Osteoblast (primary cell): ENCODE measurements at regions not wholly inside any gene's neighbourhood (a gene's known extent, or its start where the extent isn't known, plus 50 kb on each side); places are given as distances from the start of the nearest gene placed in this dataset.

Experiments
- DNase-seq: peaks from one replicate; pipeline ENCODE4 v3.0.0; 2011; ENCODE audit warnings: low spot score, mixed read lengths; ENCODE audit not compliant: insufficient read length; ENCODE audit errors: missing footprints
- H2AFZ ChIP-seq: 2 replicates; pipeline ENCODE4 v1.6.0; 2011; ENCODE audit warnings: mild to moderate bottlenecking, low read length
- H3K27ac ChIP-seq: 2 replicates; pipeline ENCODE4 v1.5.1; 2011; ENCODE audit warnings: mild to moderate bottlenecking, low read depth, low read length, moderate library complexity
- H3K27me3 ChIP-seq: 2 replicates; pipeline ENCODE4 v1.6.0; 2012; ENCODE audit warnings: mild to moderate bottlenecking, control low read depth, inconsistent platforms, low read length, moderate library complexity; ENCODE audit not compliant: insufficient read depth
- H3K36me3 ChIP-seq: 2 replicates; pipeline ENCODE4 v1.5.1; 2011; ENCODE audit warnings: mild to moderate bottlenecking, low read length, control low read depth, moderate library complexity; ENCODE audit not compliant: insufficient read depth
- H3K4me1 ChIP-seq: 2 replicates; pipeline ENCODE4 v1.5.1; 2011; ENCODE audit warnings: mild to moderate bottlenecking, low read length, control low read depth, moderate library complexity; ENCODE audit not compliant: insufficient read depth
- H3K4me2 ChIP-seq: 2 replicates; pipeline ENCODE4 v1.6.0; 2011; ENCODE audit warnings: mild to moderate bottlenecking, low read length; ENCODE audit not compliant: insufficient read depth
- H3K4me3 ChIP-seq: fragments of 200-600 bp; sonication (generic); 3 replicates; pipeline ENCODE4 v1.5.1; 2012; ENCODE audit warnings: mild to moderate bottlenecking, low read length, inconsistent platforms; ENCODE audit not compliant: insufficient read depth
- H3K79me2 ChIP-seq: 2 replicates; pipeline ENCODE4 v1.6.0; 2012; ENCODE audit warnings: mild to moderate bottlenecking, low read length, control low read depth, inconsistent platforms; ENCODE audit not compliant: insufficient read depth
- H3K9me3 ChIP-seq: 2 replicates; pipeline ENCODE4 v1.5.1; 2011; ENCODE audit warnings: low read depth, low read length, control low read depth
- H4K20me1 ChIP-seq: 2 replicates; pipeline ENCODE4 v1.6.0; 2012; ENCODE audit warnings: mild to moderate bottlenecking, low read length, control low read depth; ENCODE audit not compliant: insufficient read depth
- CTCF ChIP-seq: IDR thresholded peaks from 2 replicates; pipeline ENCODE4 v1.5.1; 2011; ENCODE audit warnings: mild to moderate bottlenecking, low read depth, low read length, moderate library complexity; ENCODE audit errors: extremely low read depth

DNA sequence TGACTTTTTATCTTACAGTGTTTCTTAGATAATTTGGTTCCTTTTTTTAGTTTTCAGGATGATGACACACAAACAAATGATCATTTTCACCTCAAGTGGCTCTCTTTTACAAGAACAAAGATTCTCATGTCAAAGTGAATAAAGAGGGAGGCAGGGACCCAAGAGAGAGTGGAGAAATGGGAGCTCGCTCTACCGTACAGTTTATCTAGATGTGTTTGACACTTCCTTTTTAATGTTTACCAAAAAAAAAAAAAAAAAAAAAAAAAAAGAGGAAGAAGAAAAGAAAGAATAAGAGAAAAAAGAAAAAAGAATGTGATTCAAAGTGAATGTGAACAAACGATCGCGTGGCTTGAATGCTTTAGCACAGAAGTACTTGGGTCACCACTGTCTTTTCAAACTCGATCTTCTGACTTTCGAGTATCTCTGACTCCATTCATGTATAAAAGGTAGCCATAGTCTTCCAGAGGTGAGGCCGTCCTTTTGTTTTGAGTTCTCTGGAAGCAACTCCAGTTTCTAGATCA lies 75.6 kb upstream of the GRXCR1 start:
- TF ChIP-seq CTCF = no peak
- Histone ChIP-seq H3K4me1 (no peaks in the 10 kb centered on the region), H4K20me1 (no peaks in the 10 kb centered on the region), H3K79me2 (no peaks in the 10 kb centered on the region), H3K9me3 (no peaks in the 10 kb centered on the region), H3K4me3 (no peak overlapping the region), H2AFZ (no peak overlapping the region), H3K27me3 (no peaks in the 10 kb centered on the region), H3K27ac (no peak overlapping the region), H3K4me2 (no peak overlapping the region), H3K36me3 (no peaks in the 10 kb centered on the region)
- no peak for DNase-seq

DNA sequence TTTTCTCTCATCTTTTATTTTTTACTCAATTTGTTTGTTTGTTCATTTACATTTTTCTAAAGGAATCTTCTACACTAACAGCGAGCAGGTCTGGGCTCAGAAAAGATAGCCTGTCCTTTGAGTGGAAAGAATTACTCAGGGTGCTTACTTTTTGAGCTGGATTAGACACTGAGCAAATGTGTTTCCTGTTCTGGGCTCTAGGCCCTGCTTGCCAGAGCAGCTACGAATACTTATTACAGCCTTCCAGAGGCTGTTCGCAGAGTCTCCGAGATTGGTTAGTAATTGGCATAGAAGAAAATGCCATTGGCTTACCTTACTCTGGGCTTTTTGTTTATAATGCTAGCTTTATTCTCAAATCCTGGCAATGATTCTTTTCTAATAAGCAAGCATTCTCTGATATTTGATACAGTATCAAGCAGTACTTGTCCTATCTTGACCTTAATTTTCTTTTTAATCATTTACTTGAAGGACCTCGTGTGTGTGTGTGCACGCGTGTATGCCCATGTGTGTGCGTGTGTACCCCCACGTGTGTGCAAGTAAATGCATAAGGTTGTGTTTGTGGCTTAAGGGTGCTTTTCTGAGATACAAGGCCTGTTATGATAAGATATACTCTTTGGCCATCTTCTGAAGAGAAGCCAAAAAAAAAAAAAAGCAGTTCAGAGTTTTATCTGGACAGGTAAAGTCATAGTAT lies 76.2 kb upstream of the GRXCR1 start:
- H3K79me2 ChIP-seq = no peaks in the 10 kb centered on the region
- no peak overlapping the region for H3K4me3 ChIP-seq
- no peak for TF ChIP-seq CTCF
- H2AFZ ChIP-seq = no peak overlapping the region
- no peaks in the 10 kb centered on the region for H3K9me3 ChIP-seq
- H3K4me2 ChIP-seq = no peak overlapping the region
- H3K27me3 ChIP-seq = no peaks in the 10 kb centered on the region
- H4K20me1 ChIP-seq = no peaks in the 10 kb centered on the region
- no peaks in the 10 kb centered on the region for H3K4me1 ChIP-seq
- no peak overlapping the region for H3K27ac ChIP-seq
- H3K36me3 ChIP-seq = no peaks in the 10 kb centered on the region
- no peak for DNase-seq

- no peak overlapping the region for H3K4me3 ChIP-seq
- H2AFZ ChIP-seq = no peak overlapping the region
- DNase-seq = no peak
- no peaks in the 10 kb centered on the region for H3K36me3 ChIP-seq
- H4K20me1 ChIP-seq = no peaks in the 10 kb centered on the region
- H3K4me1 ChIP-seq = no peaks in the 10 kb centered on the region
- no peak overlapping the region for H3K4me2 ChIP-seq
- H3K9me3 ChIP-seq = no peaks in the 10 kb centered on the region
- TF ChIP-seq CTCF = no peak
- H3K27ac ChIP-seq = no peak overlapping the region
- no peaks in the 10 kb centered on the region for H3K27me3 ChIP-seq
- H3K79me2 ChIP-seq = no peaks in the 10 kb centered on the region
Observed at GRCh38 chr4:42809419-42810084, 83.0 kb upstream of the GRXCR1 start.

DNA sequence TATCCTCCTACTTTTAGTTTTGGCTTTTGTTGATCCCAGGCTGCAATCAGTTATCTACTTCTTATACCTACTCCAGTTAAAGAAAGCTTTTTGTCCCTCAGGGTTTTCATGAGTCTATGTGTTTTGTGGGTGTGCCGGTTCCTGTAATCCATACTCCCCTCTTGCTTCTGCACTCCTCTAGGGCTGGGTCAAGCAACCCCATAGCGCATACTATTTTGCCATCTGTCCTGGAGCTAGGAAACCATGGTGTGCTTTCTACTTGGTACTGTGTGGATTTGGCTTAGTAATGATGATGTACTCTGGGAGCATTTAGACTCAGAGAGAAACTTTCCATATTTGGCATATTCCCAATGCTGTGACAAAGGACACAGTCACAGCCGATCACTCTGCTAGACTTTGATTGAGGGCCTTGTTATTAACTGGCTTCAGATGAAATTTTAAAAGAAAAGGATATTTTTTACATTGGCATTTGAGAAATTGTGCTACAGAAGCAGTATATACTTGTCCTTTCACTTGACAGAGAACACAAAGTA lies 86.1 kb upstream of the GRXCR1 start:
- no peak overlapping the region for H3K4me2 ChIP-seq
- no peaks in the 10 kb centered on the region for H3K36me3 ChIP-seq
- H3K4me1 ChIP-seq = no peaks in the 10 kb centered on the region
- no peak for DNase-seq
- H2AFZ ChIP-seq = no peak overlapping the region
- no peak overlapping the region for H3K27ac ChIP-seq
- no peaks in the 10 kb centered on the region for H3K9me3 ChIP-seq
- no peaks in the 10 kb centered on the region for H3K27me3 ChIP-seq
- no peak for TF ChIP-seq CTCF
- H3K79me2 ChIP-seq = no peaks in the 10 kb centered on the region
- H3K4me3 ChIP-seq = no peak overlapping the region
- no peaks in the 10 kb centered on the region for H4K20me1 ChIP-seq
